Activated T-cell treated with anti-CD3 and anti-CD28 coated beads, Interleukin-2, amount 50 U/mL, for 48 hours (primary cell): ENCODE measurements at regions not wholly inside any gene's neighbourhood (a gene's known extent, or its start where the extent isn't known, plus 50 kb on each side); places are given as distances from the start of the nearest gene placed in this dataset.

ENCODE experiments used
- DNase-seq, 2 experiments: peaks; one replicate each; pipeline ENCODE4 v3.0.0-alpha.2; 2020

- no peak for DNase-seq
Observed at GRCh38 chr10:123536176-123536845, 129.8 kb upstream of the GPR26 start.

- DNase-seq: no peak
Observed at GRCh38 chr10:123537188-123537961, 128.8 kb upstream of the GPR26 start.

GRCh38 chr10:123538401-123539320, 127.5 kb upstream of the GPR26 start:
- DNase-seq: no peak

- no peak for DNase-seq
Observed at GRCh38 chr10:123544986-123545385, 121.2 kb upstream of the GPR26 start.

- DNase-seq: no peak
Observed at GRCh38 chr10:123548770-123549169, 117.4 kb upstream of the GPR26 start.

GRCh38 chr10:123549761-123550454, 116.2 kb upstream of the GPR26 start:
- DNase-seq: no peak

GRCh38 chr10:123550675-123551096, 115.5 kb upstream of the GPR26 start:
- no peak for DNase-seq

- no peak for DNase-seq
Observed at GRCh38 chr10:123551259-123551658, 114.9 kb upstream of the GPR26 start.

- DNase-seq: no peak
Observed at GRCh38 chr10:123552760-123553554, 113.2 kb upstream of the GPR26 start.

- DNase-seq: no peak
Observed at GRCh38 chr10:123553810-123554430, 112.2 kb upstream of the GPR26 start.

- no peak for DNase-seq
Observed at GRCh38 chr10:123554656-123555055, 111.5 kb upstream of the GPR26 start.

GRCh38 chr10:123555616-123556015, 110.5 kb upstream of the GPR26 start:
- DNase-seq: no peak

GRCh38 chr10:123556049-123556448, 110.1 kb upstream of the GPR26 start:
- no peak for DNase-seq

- no peak for DNase-seq
Observed at GRCh38 chr10:123556736-123557135, 109.4 kb upstream of the GPR26 start.

- DNase-seq: no peak
Observed at GRCh38 chr10:123557366-123558108, 108.6 kb upstream of the GPR26 start.

GRCh38 chr10:123558651-123559050, 107.5 kb upstream of the GPR26 start:
- DNase-seq: no peak

- peak; percentile 80 to 82 for DNase-seq
Observed at GRCh38 chr10:123559066-123559822, 106.9 kb upstream of the GPR26 start.

GRCh38 chr10:123559823-123560092, 106.4 kb upstream of the GPR26 start:
- DNase-seq: no peak

- no peak for DNase-seq
Observed at GRCh38 chr10:123560301-123561140, 105.6 kb upstream of the GPR26 start.
